Fibroblast of the aortic adventitia (primary cell): ENCODE measurements at regions not wholly inside any gene's neighbourhood (a gene's known extent, or its start where the extent isn't known, plus 50 kb on each side); places are given as distances from the start of the nearest gene placed in this dataset.

Experiments used
- DNase-seq: peaks from one replicate; pipeline ENCODE4 v3.0.0-alpha.2; 2010; ENCODE audit warnings: low read depth
- H3K4me3 ChIP-seq: 2 replicates; pipeline ENCODE4 v1.5.1; 2011; ENCODE audit warnings: low read depth, mild to moderate bottlenecking, control low read depth, low read length, moderate library complexity
- TF ChIP-seq, protein P1 (sequence below): IDR thresholded peaks from 2 replicates; pipeline ENCODE4 v1.5.1; 2011; ENCODE audit warnings: mild to moderate bottlenecking, low read length, control low read depth, inconsistent platforms; ENCODE audit not compliant: insufficient read depth

DNA sequence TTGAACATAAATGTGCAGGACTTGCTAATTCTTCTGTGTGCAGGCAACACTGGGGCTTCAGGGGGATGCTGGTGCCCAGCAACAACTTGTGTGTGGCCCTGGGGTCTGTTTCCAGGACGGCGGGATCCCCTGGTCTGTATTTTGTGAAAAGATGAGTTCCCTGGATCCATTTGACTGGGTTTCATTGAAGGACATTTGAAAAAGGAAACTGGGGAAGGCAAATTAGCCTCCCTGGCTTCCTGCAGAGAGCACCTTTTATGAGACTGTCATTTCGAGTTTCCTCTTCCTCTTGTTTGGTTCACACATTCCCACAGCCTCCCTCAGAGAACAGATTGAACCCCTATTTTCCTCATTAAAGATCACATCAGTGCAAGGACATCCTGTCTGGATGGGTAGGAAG, 63.1 kb downstream of the FOXI1 start:
- DNase-seq = no peak
- TF ChIP-seq, protein P1, sequence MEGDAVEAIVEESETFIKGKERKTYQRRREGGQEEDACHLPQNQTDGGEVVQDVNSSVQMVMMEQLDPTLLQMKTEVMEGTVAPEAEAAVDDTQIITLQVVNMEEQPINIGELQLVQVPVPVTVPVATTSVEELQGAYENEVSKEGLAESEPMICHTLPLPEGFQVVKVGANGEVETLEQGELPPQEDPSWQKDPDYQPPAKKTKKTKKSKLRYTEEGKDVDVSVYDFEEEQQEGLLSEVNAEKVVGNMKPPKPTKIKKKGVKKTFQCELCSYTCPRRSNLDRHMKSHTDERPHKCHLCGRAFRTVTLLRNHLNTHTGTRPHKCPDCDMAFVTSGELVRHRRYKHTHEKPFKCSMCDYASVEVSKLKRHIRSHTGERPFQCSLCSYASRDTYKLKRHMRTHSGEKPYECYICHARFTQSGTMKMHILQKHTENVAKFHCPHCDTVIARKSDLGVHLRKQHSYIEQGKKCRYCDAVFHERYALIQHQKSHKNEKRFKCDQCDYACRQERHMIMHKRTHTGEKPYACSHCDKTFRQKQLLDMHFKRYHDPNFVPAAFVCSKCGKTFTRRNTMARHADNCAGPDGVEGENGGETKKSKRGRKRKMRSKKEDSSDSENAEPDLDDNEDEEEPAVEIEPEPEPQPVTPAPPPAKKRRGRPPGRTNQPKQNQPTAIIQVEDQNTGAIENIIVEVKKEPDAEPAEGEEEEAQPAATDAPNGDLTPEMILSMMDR = no peak
- no peak overlapping the region for H3K4me3 ChIP-seq

DNA sequence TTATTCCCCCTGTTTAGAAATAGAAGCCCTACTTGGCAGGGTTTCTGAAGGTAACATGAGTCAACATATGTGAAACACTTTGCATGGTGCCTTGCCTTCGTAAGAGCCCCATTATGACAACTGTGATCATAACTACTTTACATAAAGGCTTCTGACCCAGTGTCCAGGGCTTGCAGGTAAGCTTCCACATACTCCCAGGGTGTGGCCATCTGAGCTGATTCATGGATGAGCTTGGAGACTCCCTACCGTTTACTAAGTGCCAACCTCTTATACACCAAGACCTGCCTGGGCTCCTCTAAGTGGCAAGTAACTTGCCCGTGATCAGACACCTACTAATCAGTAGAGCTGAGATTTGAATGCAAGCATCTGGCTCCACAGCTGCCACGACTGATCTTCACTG, 62.8 kb upstream of the C5orf58 start:
- DNase-seq = no peak
- H3K4me3 ChIP-seq = no peak overlapping the region
- TF ChIP-seq, protein P1 = no peak

DNA sequence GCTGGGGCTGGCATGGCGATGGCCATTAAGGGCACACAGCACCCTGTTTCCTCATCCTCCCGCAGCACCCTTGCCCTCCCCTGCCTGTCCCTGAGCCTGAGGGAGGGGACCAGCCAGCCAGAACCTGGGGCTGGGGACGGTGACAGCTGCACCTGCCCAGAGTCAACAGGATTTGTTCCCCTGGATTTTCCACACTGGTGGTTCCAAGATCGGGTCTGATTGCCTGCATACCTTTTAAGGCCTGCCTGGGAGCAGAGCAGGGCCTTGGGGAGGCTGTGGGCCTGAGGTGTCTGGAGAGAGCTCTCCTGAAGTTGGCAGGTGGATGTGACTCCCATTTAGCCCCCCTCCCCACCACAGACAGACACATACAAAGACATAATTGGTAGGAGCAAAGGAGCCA, 61.0 kb upstream of the C5orf58 start:
- no peak for DNase-seq
- TF ChIP-seq, protein P1 = no peak
- no peak overlapping the region for H3K4me3 ChIP-seq

DNA sequence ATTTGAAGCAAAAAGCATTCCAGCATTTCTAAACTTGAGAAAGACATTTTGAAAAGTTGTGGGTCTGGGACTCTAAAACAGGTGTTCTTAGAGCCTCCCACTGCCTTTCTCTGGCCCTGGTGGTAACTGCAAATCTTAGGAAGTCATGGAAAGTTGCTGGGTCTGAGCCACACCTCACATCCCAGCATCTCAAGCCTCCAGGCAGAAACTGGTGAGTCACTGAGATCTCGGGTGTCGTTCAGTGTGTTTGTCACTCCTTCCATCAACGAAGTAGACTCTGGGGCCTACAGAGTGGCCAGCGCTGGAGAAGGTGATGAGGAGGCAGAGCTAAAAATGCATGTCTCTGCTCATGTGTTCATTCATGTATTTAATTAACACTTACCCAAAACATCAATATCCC, 59.6 kb upstream of the C5orf58 start:
- peak; percentile 12 for DNase-seq
- no peak overlapping the region for H3K4me3 ChIP-seq
- TF ChIP-seq, protein P1 = no peak

DNA sequence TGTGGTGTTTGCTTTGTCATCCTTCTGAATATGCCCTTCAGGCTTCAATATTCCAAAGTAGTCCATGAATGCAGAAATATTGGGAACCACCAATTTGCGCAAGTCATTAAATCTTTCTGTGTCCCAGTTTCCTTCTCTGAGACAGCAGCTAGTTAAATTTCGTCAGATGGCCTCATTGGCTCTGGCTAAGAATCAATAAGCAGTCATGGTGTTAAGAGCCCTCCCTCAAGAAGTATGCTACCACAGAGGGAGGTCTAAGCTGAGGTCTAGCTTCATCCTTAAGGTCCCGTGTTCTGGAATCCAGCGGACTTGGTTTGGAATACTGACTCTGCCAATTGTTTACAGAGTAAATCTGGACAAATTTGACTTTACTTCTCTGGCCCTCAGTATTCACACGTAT, 59.1 kb upstream of the C5orf58 start:
- no peak for DNase-seq
- TF ChIP-seq, protein P1 = no peak
- no peak overlapping the region for H3K4me3 ChIP-seq

DNA sequence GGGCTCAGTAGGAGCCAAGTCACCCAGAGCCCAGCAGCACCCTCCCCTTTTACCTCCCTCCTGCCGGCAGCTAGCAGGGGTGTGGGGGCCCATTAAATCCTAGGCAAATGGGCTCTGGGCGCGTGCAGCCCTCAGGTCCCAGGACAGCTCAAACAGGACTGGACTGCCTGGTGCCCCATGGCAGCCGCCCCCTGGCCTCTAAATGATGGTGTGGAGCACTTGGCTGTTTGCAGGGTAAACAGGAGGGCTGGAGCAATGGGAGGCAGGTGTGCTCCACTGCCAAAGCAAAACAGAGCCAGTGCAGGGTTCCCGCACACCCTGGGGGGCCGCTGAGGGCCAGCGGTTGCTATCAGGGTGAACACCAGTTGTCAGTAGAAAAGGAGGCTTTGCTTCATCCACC, 55.9 kb upstream of the C5orf58 start:
- DNase-seq = no peak
- no peak overlapping the region for H3K4me3 ChIP-seq
- TF ChIP-seq, protein P1 = no peak

DNA sequence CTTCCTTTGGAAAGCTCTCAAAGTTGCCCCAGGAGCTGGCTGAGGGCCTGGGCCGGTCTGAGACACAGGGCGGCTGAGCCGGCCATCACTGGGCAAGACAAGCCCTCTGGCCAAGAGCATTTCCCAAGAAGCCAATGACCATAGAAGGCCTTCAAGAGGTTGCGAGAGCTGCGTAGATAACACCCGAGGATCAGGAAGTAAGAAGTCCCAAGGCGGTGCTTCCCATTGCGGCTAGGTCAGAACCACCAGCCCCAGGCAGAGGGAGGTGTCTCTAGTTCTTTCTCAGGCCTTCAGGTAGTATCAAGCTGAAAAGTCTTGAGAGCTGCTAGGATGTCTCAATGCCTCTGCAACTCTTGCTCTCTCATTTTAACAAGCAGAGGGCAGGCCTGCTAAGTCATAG, 54.0 kb upstream of the C5orf58 start:
- no peak overlapping the region for H3K4me3 ChIP-seq
- DNase-seq = no peak
- TF ChIP-seq, protein P1 = no peak
